ENCODE measurements at regions not wholly inside any gene's neighbourhood (a gene's known extent, or its start where the extent isn't known, plus 50 kb on each side); places are given as distances from the start of the nearest gene placed in this dataset.
A peak's percentile ranks its signal among the peaks of the same experiment; 100 is the strongest.

GRCh38 chr2:18178736-18179349 lies 300.4 kb downstream of the KCNS3 start:
- peak; percentile 65 for DNase-seq

GRCh38 chr2:18176679-18177215 lies 298.3 kb downstream of the KCNS3 start:
- DNase-seq: no peak
- 88 to 90% methylated on average over 2 of the region's 2 CpGs for WGBS, 2 experiments (ENCODE audit: low coverage in 1 of 2, low lambda C conversion rate in 2 of 2, missing lambda C conversion rate in 2 of 2)
- Histone ChIP-seq H3K4me2 (ENCODE audit: unreplicated experiment) (no peak overlapping the region), H3K27ac (no peak overlapping the region), H3K9me2 (ENCODE audit: insufficient read depth) (no peaks in the 10 kb centered on the region), H3K4me3 (no peak overlapping the region), H3K9ac (no peak overlapping the region), H3F3A (ENCODE audit: insufficient read depth) (peaks cover 5% of the 10 kb centered on the region; the same call in 1 of the 2 replicates), H4K20me1 (ENCODE audit: insufficient read depth) (no peaks in the 10 kb centered on the region), H3K36me3 (ENCODE audit: low read depth) (no peaks in the 10 kb centered on the region), H3K27me3 (replicated peaks; ENCODE audit: insufficient read depth) (no peaks in the 10 kb centered on the region), H3K4me1 (ENCODE audit: insufficient read depth) (0 out of 2 replicates have a peak, but pooled peaks cover 5% of the 10 kb centered on the region), H3K9me3 (ENCODE audit: low read depth) (no peaks in the 10 kb centered on the region), H2AFZ (no peak overlapping the region), H3K79me2 (ENCODE audit: insufficient read depth) (no peaks in the 10 kb centered on the region)
- TF ChIP-seq EZH2phosphoT487 (IDR thresholded peaks at IDR 0.05; ENCODE audit: insufficient read depth, low read depth) (no peak), EZH2 (IDR thresholded peaks at IDR 0.05; ENCODE audit: insufficient read depth, poor library complexity, severe bottlenecking) (no peak)
- in situ Hi-C loops (cut with MboI): no loop called here

More at GRCh38 chr2:18178736-18179349, 300.4 kb downstream of the KCNS3 start:
- Histone ChIP-seq H4K20me1 (ENCODE audit: insufficient read depth) (no peaks in the 10 kb centered on the region), H3K4me3 (no peak overlapping the region), H3K27me3 (replicated peaks; ENCODE audit: insufficient read depth) (0 out of 2 replicates have a peak, but pooled peaks cover 5% of the 10 kb centered on the region), H3K9me3 (ENCODE audit: low read depth) (no peaks in the 10 kb centered on the region), H3K9ac (no peak overlapping the region), H3F3A (ENCODE audit: insufficient read depth) (no peaks in the 10 kb centered on the region), H3K27ac (no peak overlapping the region), H3K4me1 (ENCODE audit: insufficient read depth) (no peaks in the 10 kb centered on the region), H3K79me2 (ENCODE audit: insufficient read depth) (no peaks in the 10 kb centered on the region), H2AFZ (no peak overlapping the region), H3K36me3 (ENCODE audit: low read depth) (no peaks in the 10 kb centered on the region), H3K9me2 (ENCODE audit: insufficient read depth) (no peaks in the 10 kb centered on the region), H3K4me2 (ENCODE audit: unreplicated experiment) (no peak overlapping the region)
- WGBS, 2 experiments (ENCODE audit: low coverage in 1 of 2, low lambda C conversion rate in 2 of 2, missing lambda C conversion rate in 2 of 2): 0 to 3% methylated on average over 1 of the region's 1 CpG
- in situ Hi-C loops (cut with MboI): no loop called here
- TF ChIP-seq EZH2phosphoT487 (IDR thresholded peaks at IDR 0.05; ENCODE audit: insufficient read depth, low read depth) (no peak), EZH2 (IDR thresholded peaks at IDR 0.05; ENCODE audit: insufficient read depth, poor library complexity, severe bottlenecking) (no peak)

DNA sequence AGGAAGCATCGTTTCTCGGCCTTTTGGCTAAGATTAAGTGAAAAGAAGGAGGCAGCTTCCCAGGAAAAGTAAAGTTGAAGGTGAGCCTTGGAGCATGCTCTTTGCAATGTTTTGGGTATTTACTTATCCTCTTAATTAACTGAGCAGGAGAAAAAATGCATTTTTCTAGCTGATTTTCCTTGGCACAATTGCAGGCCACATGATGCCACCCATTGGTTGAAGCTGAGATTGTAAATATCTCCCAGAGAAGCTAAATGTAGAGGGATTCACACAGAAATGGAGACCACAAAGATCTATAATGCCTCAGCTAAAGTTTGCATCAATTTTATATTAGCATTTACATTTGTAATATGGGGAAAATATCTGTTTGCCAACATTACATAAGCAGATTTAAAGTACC lies 294.1 kb downstream of the KCNS3 start:
- Histone ChIP-seq H3K27me3 (replicated peaks; ENCODE audit: insufficient read depth) (0 out of 2 replicates have a peak, but pooled peaks cover 3% of the 10 kb centered on the region), H3K4me3 (no peak overlapping the region), H3K79me2 (ENCODE audit: insufficient read depth) (no peaks in the 10 kb centered on the region), H3K27ac (no peak overlapping the region), H3F3A (ENCODE audit: insufficient read depth) (peaks cover 5% of the 10 kb centered on the region; the same call in 1 of the 2 replicates), H3K9me2 (ENCODE audit: insufficient read depth) (no peaks in the 10 kb centered on the region), H3K9ac (no peak overlapping the region), H3K36me3 (ENCODE audit: low read depth) (no peaks in the 10 kb centered on the region), H3K4me1 (ENCODE audit: insufficient read depth) (peaks cover 10% of the 10 kb centered on the region; the same call in 1 of the 2 replicates), H3K4me2 (ENCODE audit: unreplicated experiment) (no peak overlapping the region), H2AFZ (no peak overlapping the region), H4K20me1 (ENCODE audit: insufficient read depth) (no peaks in the 10 kb centered on the region), H3K9me3 (ENCODE audit: low read depth) (no peaks in the 10 kb centered on the region)
- no peak for DNase-seq
- WGBS, 2 experiments (ENCODE audit: low coverage in 1 of 2, low lambda C conversion rate in 2 of 2, missing lambda C conversion rate in 2 of 2): 84 to 95% methylated on average over 2 of the region's 2 CpGs
- TF ChIP-seq EZH2phosphoT487 (IDR thresholded peaks at IDR 0.05; ENCODE audit: insufficient read depth, low read depth) (no peak), EZH2 (IDR thresholded peaks at IDR 0.05; ENCODE audit: insufficient read depth, poor library complexity, severe bottlenecking) (no peak)
- in situ Hi-C loops (cut with MboI): no loop called here

- 7 to 11% methylated on average over 7 of the region's 7 CpGs for WGBS, 2 experiments (ENCODE audit: low coverage in 1 of 2, low lambda C conversion rate in 2 of 2, missing lambda C conversion rate in 2 of 2)
- Histone ChIP-seq H2AFZ (no peak overlapping the region), H3K4me1 (ENCODE audit: insufficient read depth) (peaks cover 10% of the 10 kb centered on the region; the same call in 1 of the 2 replicates), H3K4me2 (ENCODE audit: unreplicated experiment) (no peak overlapping the region), H3K79me2 (ENCODE audit: insufficient read depth) (no peaks in the 10 kb centered on the region), H3K9me2 (ENCODE audit: insufficient read depth) (no peaks in the 10 kb centered on the region), H3K4me3 (no peak overlapping the region), H3K27me3 (replicated peaks; ENCODE audit: insufficient read depth) (peaks cover 8% of the 10 kb centered on the region; the same call in 1 of the 2 replicates), H3K27ac (no peak overlapping the region), H4K20me1 (ENCODE audit: insufficient read depth) (no peaks in the 10 kb centered on the region), H3K9ac (no peak overlapping the region), H3K36me3 (ENCODE audit: low read depth) (no peaks in the 10 kb centered on the region), H3K9me3 (ENCODE audit: low read depth) (no peaks in the 10 kb centered on the region), H3F3A (ENCODE audit: insufficient read depth) (peaks cover 5% of the 10 kb centered on the region; the same call in 1 of the 2 replicates)
- no peak for TF ChIP-seq EZH2phosphoT487 (IDR thresholded peaks at IDR 0.05; ENCODE audit: insufficient read depth, low read depth)
- no peak for TF ChIP-seq EZH2 (IDR thresholded peaks at IDR 0.05; ENCODE audit: insufficient read depth, poor library complexity, severe bottlenecking)
- peak; percentile 83 for DNase-seq
- in situ Hi-C loops (cut with MboI): no loop called here
Observed at GRCh38 chr2:18171191-18172139, 293.0 kb downstream of the KCNS3 start.

All from GM23248 (cell line).